K562 (cell line): ENCODE measurements at regions not wholly inside any gene's neighbourhood (a gene's known extent, or its start where the extent isn't known, plus 50 kb on each side); places are given as distances from the start of the nearest gene placed in this dataset.

Experiments
- ATAC-seq: fragments of 200-7000 bp; cut with Tn5 transposase; 3 replicates; pipeline ENCODE4 v1.9.1; 2020; ENCODE audit warnings: moderate library complexity
- BruUV-seq: library from RNA; stranded (reverse); fragments of 400-500 nt; replicated peaks from 2 replicates; lab custom pipeline; 2021; lab: Mats Ljungman, UMichigan
- CTCF ChIA-PET: fragments of 300-600 bp; formaldehyde crosslinking; extraction: SDS; loops from one replicate; lab custom pipeline; 2021; ENCODE audit warnings: low intra/inter-chr PET ratio; lab: Yijun Ruan, JAX
- POLR2A ChIA-PET: fragments of 300-600, 350-650 bp; sonication (Branson Sonifier 250); formaldehyde crosslinking; extraction: SDS; loops from one replicate; lab custom pipeline; 2021; ENCODE audit warnings: antibody characterized with exemption, inconsistent platforms; lab: Yijun Ruan, JAX
- DNase-seq, 4 experiments: peaks; one replicate each; pipeline versions ENCODE4 v3.0.0 to v3.0.0-alpha.2; 2011 to 2018; ENCODE audit warnings: low spot score in 3 of 4, mixed read lengths in 3 of 4; ENCODE audit errors: extremely low read depth in 1 of 4
- FAIRE-seq: peaks from 2 replicates; lab custom pipeline; 2011; peaks lifted over from hg19 to GRCh38; lab: Jason Lieb, UNC
- H2AFZ ChIP-seq: 2 replicates; pipeline ENCODE4 v1.6.0; 2011; ENCODE audit warnings: low read depth, low read length, control low read depth, inconsistent platforms
- H3K27ac ChIP-seq: fragments of 200-600 bp; 3 replicates; pipeline ENCODE4 v1.8.0; 2011; ENCODE audit warnings: low read depth, mild to moderate bottlenecking, control low read depth, inconsistent platforms, low read length, moderate library complexity, mixed read lengths; ENCODE audit errors: extremely low read depth
- H3K27me3 ChIP-seq, 2 experiments: fragments of 300-600 bp in 1 of 2; 2 replicates in 1 of 2; 3 replicates in 1 of 2; pipeline versions ENCODE4 v1.6.0 to v1.8.0; 2011; ENCODE audit warnings: inconsistent platforms in 2 of 2, low read length in 2 of 2, mild to moderate bottlenecking in 1 of 2, mixed read lengths in 1 of 2, moderate library complexity in 1 of 2; ENCODE audit not compliant: control insufficient read depth in 2 of 2, insufficient read depth in 2 of 2
- H3K36me3 ChIP-seq: fragments of 300-600 bp; 3 replicates; pipeline ENCODE4 v1.8.0; 2011; ENCODE audit warnings: mild to moderate bottlenecking, low read length, inconsistent platforms; ENCODE audit not compliant: control insufficient read depth, insufficient read depth
- H3K4me1 ChIP-seq, 2 experiments: fragments of 200-600 bp in 1 of 2; replicated peaks in 1 of 2; 2 replicates in 1 of 2; 3 replicates in 1 of 2; pipeline versions ENCODE4 v1.5.1 to v1.8.0; 2011; ENCODE audit warnings: inconsistent platforms in 2 of 2, low read length in 2 of 2, mild to moderate bottlenecking in 1 of 2, mixed read lengths in 1 of 2, moderate library complexity in 1 of 2; ENCODE audit not compliant: control insufficient read depth in 2 of 2, insufficient read depth in 2 of 2
- H3K4me2 ChIP-seq: 2 replicates; pipeline ENCODE4 v1.6.1; 2011; ENCODE audit warnings: low read length, control low read depth, inconsistent platforms, mixed read lengths; ENCODE audit not compliant: insufficient read depth
- H3K4me3 ChIP-seq: fragments of 200-600 bp; sonication (generic), shearing (Covaris generic); 2 replicates; pipeline ENCODE4 v1.5.1; 2016; ENCODE audit warnings: control low read depth, inconsistent platforms
- H3K79me2 ChIP-seq: fragments of 200-600 bp; 3 replicates; pipeline ENCODE4 v1.8.0; 2011; ENCODE audit warnings: low read length, inconsistent platforms; ENCODE audit not compliant: control insufficient read depth, insufficient read depth
- H3K9ac ChIP-seq, 2 experiments: 2 replicates each; pipeline versions ENCODE4 v1.6.0 to v1.6.1; 2011; ENCODE audit warnings: low read depth in 2 of 2, low read length in 2 of 2, control low read depth in 1 of 2, inconsistent platforms in 1 of 2, mild to moderate bottlenecking in 1 of 2, mixed read lengths in 1 of 2; ENCODE audit not compliant: insufficient read depth in 1 of 2
- H3K9me1 ChIP-seq: one replicate; pipeline ENCODE4 v1.6.0; 2011; ENCODE audit warnings: inconsistent platforms, mild to moderate bottlenecking, low read length, moderate library complexity; ENCODE audit not compliant: control insufficient read depth, insufficient read depth
- H3K9me3 ChIP-seq: replicated peaks from 2 replicates; pipeline ENCODE4 v1.5.1; 2011; ENCODE audit warnings: low read depth, low read length, inconsistent platforms; ENCODE audit not compliant: control insufficient read depth, insufficient read depth
- H4K20me1 ChIP-seq: replicated peaks from 2 replicates; pipeline ENCODE4 v1.6.1; 2011; ENCODE audit warnings: low read length, inconsistent platforms, mixed read lengths; ENCODE audit not compliant: control insufficient read depth, insufficient read depth
- ELF2 ChIP-seq: fragments of 250-450 bp; sonication (Bioruptor Pico); IDR thresholded peaks from 2 replicates; pipeline ENCODE4 v1.5.0; 2021; ENCODE audit warnings: mild to moderate bottlenecking
- ELK1 ChIP-seq: sonication (generic); formaldehyde crosslinking; IDR thresholded peaks from 2 replicates; pipeline ENCODE4 v1.8.1; 2022; ENCODE audit warnings: missing genetic modification reagents
- ERF ChIP-seq: fragments of 450-650 bp; formaldehyde crosslinking; IDR thresholded peaks from 2 replicates; pipeline ENCODE4 v1.4.0; 2020; ENCODE audit warnings: mild to moderate bottlenecking, mixed read lengths
- GMEB1 ChIP-seq: fragments of 250-450 bp; sonication (Bioruptor Pico); IDR thresholded peaks from 2 replicates; pipeline ENCODE4 v1.4.0; 2020; ENCODE audit warnings: mild to moderate bottlenecking
- HDAC6 ChIP-seq: IDR thresholded peaks from 2 replicates; pipeline ENCODE4 v1.6.1; 2012; ENCODE audit warnings: low read depth, mild to moderate bottlenecking, control low read depth, inconsistent platforms, low read length, moderate library complexity
- HIVEP1 ChIP-seq: fragments of 250-450 bp; sonication (Bioruptor Pico); IDR thresholded peaks from 2 replicates; pipeline ENCODE4 v1.4.0; 2020; ENCODE audit warnings: mild to moderate bottlenecking
- IRF2 ChIP-seq: sonication (generic); formaldehyde crosslinking; IDR thresholded peaks from 2 replicates; pipeline ENCODE4 v1.8.1; 2022; ENCODE audit warnings: mild to moderate bottlenecking, missing genetic modification reagents
- LARP7 ChIP-seq: fragments of 450-650 bp; IDR thresholded peaks from 2 replicates; pipeline ENCODE4 v1.6.1; 2016
- MECOM ChIP-seq: fragments of 250-450 bp; sonication (Bioruptor Pico); IDR thresholded peaks from 2 replicates; pipeline ENCODE4 v1.8.0; 2022; ENCODE audit warnings: inconsistent platforms
- MEIS2 ChIP-seq: fragments of 450-650 bp; IDR thresholded peaks from 2 replicates; pipeline ENCODE4 v1.6.1; 2014; ENCODE audit warnings: mild to moderate bottlenecking; ENCODE audit not compliant: partially characterized antibody
- POLR2A ChIP-seq: fragments of 450-650 bp; conservative IDR thresholded peaks from 2 replicates; pipeline ENCODE4 v1.6.1; 2016
- PURB ChIP-seq: sonication (generic); formaldehyde crosslinking; IDR thresholded peaks from 2 replicates; pipeline ENCODE4 v1.9.0; 2021; ENCODE audit warnings: low read depth, mild to moderate bottlenecking, missing genetic modification reagents
- SMAD3 ChIP-seq: fragments of 450-650 bp; formaldehyde crosslinking; conservative IDR thresholded peaks from 2 replicates; pipeline ENCODE4 v1.4.0; 2020; ENCODE audit warnings: mild to moderate bottlenecking
- TAF15 ChIP-seq: fragments of 200-400 bp; formaldehyde crosslinking; IDR thresholded peaks from 2 replicates; pipeline ENCODE4 v1.6.1; 2017; ENCODE audit warnings: mild to moderate bottlenecking, low read depth, low read length, moderate library complexity
- TCF7 ChIP-seq: sonication (generic); IDR thresholded peaks from 2 replicates; pipeline ENCODE4 v1.6.1; 2016; ENCODE audit warnings: antibody characterized with exemption, borderline replicate concordance
- ZNF75A ChIP-seq: fragments of 450-650 bp; formaldehyde crosslinking; IDR thresholded peaks from 2 replicates; pipeline ENCODE4 v1.4.0; 2020; ENCODE audit warnings: mild to moderate bottlenecking
- WGBS: fragments of 100-300 bp; shearing (Covaris generic); methylation state at CpG from one replicate; pipeline ENCODE4 v1.1.6; 2016; ENCODE audit warnings: low coverage, mixed read lengths; ENCODE audit not compliant: insufficient coverage; ENCODE audit errors: missing lambda C conversion rate; 5-methylcytosine and 5-hydroxymethylcytosine counted together
- in situ Hi-C: fragments of 300-500 bp; cut with MboI; formaldehyde crosslinking; loops from 4 replicates; pipeline ENCODE4 v1.15.0; 2018; ENCODE audit warnings: inconsistent platforms, mixed read lengths
- intact Hi-C: fragments of 100-400 bp; cut with micrococcal nuclease; formaldehyde crosslinking; loops from 2 replicates; pipeline ENCODE4 v1.14.2; 2022
- TF ChIP-seq, protein P1 (sequence below): fragments of 250-450 bp; sonication (Bioruptor Pico); IDR thresholded peaks from 2 replicates; pipeline ENCODE4 v1.4.0; 2020

DNA sequence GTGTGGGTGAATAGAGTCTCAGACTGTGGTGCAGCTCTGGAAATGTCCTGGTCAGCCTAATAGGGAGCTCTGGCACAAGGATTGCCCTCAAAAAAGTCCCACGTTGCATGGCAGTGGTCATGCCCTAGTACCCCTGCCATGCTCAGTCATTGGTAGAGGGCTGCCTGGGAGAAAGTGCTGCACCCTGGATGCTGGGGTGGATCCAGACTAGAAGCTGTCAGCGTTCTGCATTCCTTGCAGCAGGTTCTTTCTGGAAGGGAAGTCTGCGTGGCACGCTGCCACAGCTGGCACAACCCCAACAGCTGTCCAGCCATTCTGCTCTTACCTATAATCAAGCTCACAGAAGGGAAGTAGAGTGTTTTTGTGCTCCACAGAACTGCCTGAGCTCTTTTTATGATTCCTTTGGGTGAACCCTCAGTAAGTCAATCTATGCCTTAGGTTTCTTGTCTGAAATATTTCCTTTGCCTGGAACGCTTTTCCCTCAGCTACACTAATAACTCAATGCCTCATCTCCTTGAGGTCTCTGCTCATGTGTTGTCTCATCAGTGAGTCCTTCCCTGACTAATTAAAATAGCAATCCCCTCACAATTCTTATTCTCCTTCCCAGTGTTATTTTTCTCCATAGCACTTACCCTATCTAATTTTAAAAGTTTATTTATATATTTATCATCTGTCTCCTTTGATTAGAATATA, 61.5 kb upstream of the JAK1 start:
- Histone ChIP-seq H3K36me3 (no peaks in the 10 kb centered on the region), H3K4me2 (no peak overlapping the region), H2AFZ (no peak overlapping the region), H4K20me1 (no peaks in the 10 kb centered on the region), H3K9ac (no peak overlapping the region), H3K9me3 (no peaks in the 10 kb centered on the region), H3K9me1 (no peaks in the 10 kb centered on the region), H3K4me3 (no peak overlapping the region), H3K27ac (no peak overlapping the region), H3K79me2 (no peaks in the 10 kb centered on the region), H3K4me1 (no peaks in the 10 kb centered on the region), H3K27me3 (no peaks in the 10 kb centered on the region)
- ATAC-seq (no peak), FAIRE-seq (no peak), DNase-seq (no peak)
- ChIA-PET POLR2A (interaction anchor here (0.7 kb wide), 1 partner anchor 12 kb away, joined by 3 read pairs; no protein-coding TSS in a partner anchor), CTCF (no interaction called here)
- WGBS = 19% methylated on average over 5 of the region's 5 CpGs
- in situ Hi-C loops = loop anchor here (25.0 kb wide), 1 partner anchor 766 kb away; no protein-coding TSS in a partner anchor
- BruUV-seq = no TSS peak
- intact Hi-C loops = no loop called here
- TF ChIP-seq POLR2A (no peak), IRF2 (CRISPR knock-in tag) (no peak), ELK1 (CRISPR knock-in tag) (no peak), MECOM (CRISPR knock-in tag) (no peak), LARP7 (no peak), ERF (no peak), GMEB1 (CRISPR knock-in tag) (no peak), SMAD3 (CRISPR knock-in tag) (no peak), MEIS2 (no peak), ELF2 (CRISPR knock-in tag) (no peak), TCF7 (no peak), HDAC6 (no peak), PURB (CRISPR knock-in tag) (no peak), HIVEP1 (CRISPR knock-in tag) (no peak), ZNF75A (CRISPR knock-in tag) (no peak), TAF15 (no peak)
- TF ChIP-seq, protein P1, sequence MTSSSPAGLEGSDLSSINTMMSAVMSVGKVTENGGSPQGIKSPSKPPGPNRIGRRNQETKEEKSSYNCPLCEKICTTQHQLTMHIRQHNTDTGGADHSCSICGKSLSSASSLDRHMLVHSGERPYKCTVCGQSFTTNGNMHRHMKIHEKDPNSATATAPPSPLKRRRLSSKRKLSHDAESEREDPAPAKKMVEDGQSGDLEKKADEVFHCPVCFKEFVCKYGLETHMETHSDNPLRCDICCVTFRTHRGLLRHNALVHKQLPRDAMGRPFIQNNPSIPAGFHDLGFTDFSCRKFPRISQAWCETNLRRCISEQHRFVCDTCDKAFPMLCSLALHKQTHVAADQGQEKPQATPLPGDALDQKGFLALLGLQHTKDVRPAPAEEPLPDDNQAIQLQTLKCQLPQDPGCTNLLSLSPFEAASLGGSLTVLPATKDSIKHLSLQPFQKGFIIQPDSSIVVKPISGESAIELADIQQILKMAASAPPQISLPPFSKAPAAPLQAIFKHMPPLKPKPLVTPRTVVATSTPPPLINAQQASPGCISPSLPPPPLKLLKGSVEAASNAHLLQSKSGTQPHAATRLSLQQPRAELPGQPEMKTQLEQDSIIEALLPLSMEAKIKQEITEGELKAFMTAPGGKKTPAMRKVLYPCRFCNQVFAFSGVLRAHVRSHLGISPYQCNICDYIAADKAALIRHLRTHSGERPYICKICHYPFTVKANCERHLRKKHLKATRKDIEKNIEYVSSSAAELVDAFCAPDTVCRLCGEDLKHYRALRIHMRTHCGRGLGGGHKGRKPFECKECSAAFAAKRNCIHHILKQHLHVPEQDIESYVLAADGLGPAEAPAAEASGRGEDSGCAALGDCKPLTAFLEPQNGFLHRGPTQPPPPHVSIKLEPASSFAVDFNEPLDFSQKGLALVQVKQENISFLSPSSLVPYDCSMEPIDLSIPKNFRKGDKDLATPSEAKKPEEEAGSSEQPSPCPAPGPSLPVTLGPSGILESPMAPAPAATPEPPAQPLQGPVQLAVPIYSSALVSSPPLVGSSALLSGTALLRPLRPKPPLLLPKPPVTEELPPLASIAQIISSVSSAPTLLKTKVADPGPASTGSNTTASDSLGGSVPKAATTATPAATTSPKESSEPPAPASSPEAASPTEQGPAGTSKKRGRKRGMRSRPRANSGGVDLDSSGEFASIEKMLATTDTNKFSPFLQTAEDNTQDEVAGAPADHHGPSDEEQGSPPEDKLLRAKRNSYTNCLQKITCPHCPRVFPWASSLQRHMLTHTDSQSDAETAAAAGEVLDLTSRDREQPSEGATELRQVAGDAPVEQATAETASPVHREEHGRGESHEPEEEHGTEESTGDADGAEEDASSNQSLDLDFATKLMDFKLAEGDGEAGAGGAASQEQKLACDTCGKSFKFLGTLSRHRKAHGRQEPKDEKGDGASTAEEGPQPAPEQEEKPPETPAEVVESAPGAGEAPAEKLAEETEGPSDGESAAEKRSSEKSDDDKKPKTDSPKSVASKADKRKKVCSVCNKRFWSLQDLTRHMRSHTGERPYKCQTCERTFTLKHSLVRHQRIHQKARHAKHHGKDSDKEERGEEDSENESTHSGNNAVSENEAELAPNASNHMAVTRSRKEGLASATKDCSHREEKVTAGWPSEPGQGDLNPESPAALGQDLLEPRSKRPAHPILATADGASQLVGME (CRISPR knock-in tag) = no peak
